Lung (tissue), 11 donors: ENCODE measurements at regions not wholly inside any gene's neighbourhood (a gene's known extent, or its start where the extent isn't known, plus 50 kb on each side); places are given as distances from the start of the nearest gene placed in this dataset.

Experiments used
- ATAC-seq: fragments of 200-7000 bp; cut with Tn5 transposase; one replicate; pipeline ENCODE4 v1.9.1; 2020; ENCODE audit warnings: moderate number of reproducible peaks; ENCODE audit not compliant: insufficient read depth, low FRiP score
- DNase-seq, 3 donors: peaks; one replicate each; pipeline ENCODE4 v3.0.0-alpha.2; 2013 to 2017
- H3K27ac ChIP-seq, 2 donors: one replicate each; pipeline ENCODE4 v1.5.1; 2013; ENCODE audit warnings: mild to moderate bottlenecking in 2 of 2, moderate library complexity in 2 of 2, control low read depth in 1 of 2, inconsistent platforms in 1 of 2, low read depth in 1 of 2, low read length in 1 of 2
- H3K27me3 ChIP-seq, 3 donors: one replicate each; pipeline ENCODE4 v1.5.1; 2013; ENCODE audit warnings: low read length in 2 of 3; ENCODE audit not compliant: control insufficient read depth in 3 of 3, insufficient read depth in 3 of 3
- H3K36me3 ChIP-seq, 4 donors: one replicate each; pipeline ENCODE4 v1.5.1; 2013; ENCODE audit warnings: low read length in 4 of 4, mild to moderate bottlenecking in 1 of 4, moderate library complexity in 1 of 4; ENCODE audit not compliant: control insufficient read depth in 4 of 4, insufficient read depth in 4 of 4
- H3K4me1 ChIP-seq, 5 donors: one replicate each; pipeline ENCODE4 v1.5.1; 2013; ENCODE audit warnings: low read length in 5 of 5, mild to moderate bottlenecking in 2 of 5, moderate library complexity in 1 of 5; ENCODE audit not compliant: control insufficient read depth in 5 of 5, insufficient read depth in 5 of 5
- H3K4me3 ChIP-seq: one replicate; pipeline ENCODE4 v1.5.1; 2013; ENCODE audit warnings: mild to moderate bottlenecking, control low read depth, moderate library complexity
- H3K9ac ChIP-seq, 2 donors: one replicate each; pipeline ENCODE4 v1.5.1; 2013; ENCODE audit warnings: low read length in 2 of 2, control low read depth in 1 of 2; ENCODE audit not compliant: insufficient read depth in 1 of 2
- H3K9me3 ChIP-seq, 4 donors: one replicate each; pipeline ENCODE4 v1.5.1; 2013; ENCODE audit warnings: low read length in 3 of 4, mild to moderate bottlenecking in 1 of 4, moderate library complexity in 1 of 4; ENCODE audit not compliant: control insufficient read depth in 4 of 4, insufficient read depth in 3 of 4
- WGBS, 2 donors: extraction: QIAGEN DNeasy Blood & Tissue Kit; methylation state at CpG; one replicate each; pipeline ENCODE4 v1.1.7; 2013; 5-methylcytosine and 5-hydroxymethylcytosine counted together
- TF ChIP-seq, protein P1 (sequence below): IDR thresholded peaks from 2 replicates; pipeline ENCODE4 v1.5.1; 2012; ENCODE audit warnings: mild to moderate bottlenecking; ENCODE audit errors: control extremely low read depth, extremely low read depth
- donor health status: control.
- donor health status: control.
- donor health status: Bipolar disorder and iron deficiency.
- donor health status: healthy.
- donor health status: DM: yes; HTN: yes; CAD: no.

- H3K9ac ChIP-seq, result no peak overlapping the region
- 82 to 93% methylated on average over 1 of the region's 1 CpG for WGBS, 2 donors
- TF ChIP-seq, protein P1, sequence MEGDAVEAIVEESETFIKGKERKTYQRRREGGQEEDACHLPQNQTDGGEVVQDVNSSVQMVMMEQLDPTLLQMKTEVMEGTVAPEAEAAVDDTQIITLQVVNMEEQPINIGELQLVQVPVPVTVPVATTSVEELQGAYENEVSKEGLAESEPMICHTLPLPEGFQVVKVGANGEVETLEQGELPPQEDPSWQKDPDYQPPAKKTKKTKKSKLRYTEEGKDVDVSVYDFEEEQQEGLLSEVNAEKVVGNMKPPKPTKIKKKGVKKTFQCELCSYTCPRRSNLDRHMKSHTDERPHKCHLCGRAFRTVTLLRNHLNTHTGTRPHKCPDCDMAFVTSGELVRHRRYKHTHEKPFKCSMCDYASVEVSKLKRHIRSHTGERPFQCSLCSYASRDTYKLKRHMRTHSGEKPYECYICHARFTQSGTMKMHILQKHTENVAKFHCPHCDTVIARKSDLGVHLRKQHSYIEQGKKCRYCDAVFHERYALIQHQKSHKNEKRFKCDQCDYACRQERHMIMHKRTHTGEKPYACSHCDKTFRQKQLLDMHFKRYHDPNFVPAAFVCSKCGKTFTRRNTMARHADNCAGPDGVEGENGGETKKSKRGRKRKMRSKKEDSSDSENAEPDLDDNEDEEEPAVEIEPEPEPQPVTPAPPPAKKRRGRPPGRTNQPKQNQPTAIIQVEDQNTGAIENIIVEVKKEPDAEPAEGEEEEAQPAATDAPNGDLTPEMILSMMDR, result no peak
- no peak overlapping the region for H3K27ac ChIP-seq
- no peaks in the 10 kb centered on the region for H3K27me3 ChIP-seq
- ATAC-seq (no peak), DNase-seq (no peak)
- H3K4me3 ChIP-seq, result no peak overlapping the region
- no peaks in the 10 kb centered on the region for H3K36me3 ChIP-seq
- H3K4me1 ChIP-seq, result peaks cover 0 to 14% (median 0%) of the 10 kb centered on the region in 5 donors
- H3K9me3 ChIP-seq, result no peaks in the 10 kb centered on the region
Observed at GRCh38 chr9:80557256-80557655, 985.5 kb downstream of the TLE4 start.

DNA sequence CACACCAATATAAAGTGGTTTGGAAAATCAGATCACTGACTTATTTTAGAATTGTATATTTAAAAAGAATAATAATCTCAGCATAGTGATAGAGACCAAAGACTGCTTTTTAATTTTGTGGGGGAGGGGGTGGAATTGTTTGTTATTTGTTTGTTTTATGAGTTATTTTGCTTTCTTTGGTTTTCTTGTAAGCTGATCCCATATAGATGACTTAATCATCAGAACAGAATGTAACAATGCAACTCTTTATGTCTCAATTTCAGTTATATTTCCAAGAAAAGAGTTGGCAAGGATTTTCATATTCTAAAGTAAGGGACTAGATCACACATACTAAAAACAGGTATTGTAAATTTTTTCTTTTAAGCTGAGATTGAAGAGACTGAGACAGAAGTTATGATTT is 984.9 kb downstream of the TLE4 start:
- Histone ChIP-seq H3K9me3 (no peaks in the 10 kb centered on the region), H3K9ac (no peak overlapping the region), H3K4me3 (no peak overlapping the region), H3K36me3 (no peaks in the 10 kb centered on the region), H3K27ac (no peak overlapping the region), H3K4me1 (peaks cover 0 to 14% (median 0%) of the 10 kb centered on the region in 5 donors), H3K27me3 (no peaks in the 10 kb centered on the region)
- DNase-seq (peak in 2 of 3 donors; percentile 8 to 23), ATAC-seq (no peak)
- TF ChIP-seq, protein P1, result no peak

GRCh38 chr9:80555782-80556325 is 984.1 kb downstream of the TLE4 start:
- no peak for ATAC-seq
- no peak for DNase-seq
- 59 to 71% methylated on average over 2 of the region's 2 CpGs for WGBS, 2 donors
- no peaks in the 10 kb centered on the region for H3K9me3 ChIP-seq
- H3K36me3 ChIP-seq, result no peaks in the 10 kb centered on the region
- H3K27ac ChIP-seq, result no peak overlapping the region
- TF ChIP-seq, protein P1, result no peak
- H3K27me3 ChIP-seq, result no peaks in the 10 kb centered on the region
- H3K9ac ChIP-seq, result no peak overlapping the region
- H3K4me3 ChIP-seq, result no peak overlapping the region
- peaks cover 0 to 14% (median 0%) of the 10 kb centered on the region in 5 donors for H3K4me1 ChIP-seq

- Histone ChIP-seq H3K9me3 (no peaks in the 10 kb centered on the region), H3K4me3 (no peak overlapping the region), H3K9ac (no peak overlapping the region), H3K27me3 (no peaks in the 10 kb centered on the region), H3K27ac (no peak overlapping the region), H3K36me3 (no peaks in the 10 kb centered on the region), H3K4me1 (peaks cover 0 to 14% (median 0%) of the 10 kb centered on the region in 5 donors)
- ATAC-seq (no peak), DNase-seq (no peak)
- TF ChIP-seq, protein P1, result no peak
Observed at GRCh38 chr9:80554856-80555255, 983.1 kb downstream of the TLE4 start.
